ENCODE measurements at regions not wholly inside any gene's neighbourhood (a gene's known extent, or its start where the extent isn't known, plus 50 kb on each side); places are given as distances from the start of the nearest gene placed in this dataset.
"Not testable (repeated sequence)": the region's sequence is repeated elsewhere in the genome, so short reads cannot be mapped to it uniquely, and the experiment has no call there.

DNA sequence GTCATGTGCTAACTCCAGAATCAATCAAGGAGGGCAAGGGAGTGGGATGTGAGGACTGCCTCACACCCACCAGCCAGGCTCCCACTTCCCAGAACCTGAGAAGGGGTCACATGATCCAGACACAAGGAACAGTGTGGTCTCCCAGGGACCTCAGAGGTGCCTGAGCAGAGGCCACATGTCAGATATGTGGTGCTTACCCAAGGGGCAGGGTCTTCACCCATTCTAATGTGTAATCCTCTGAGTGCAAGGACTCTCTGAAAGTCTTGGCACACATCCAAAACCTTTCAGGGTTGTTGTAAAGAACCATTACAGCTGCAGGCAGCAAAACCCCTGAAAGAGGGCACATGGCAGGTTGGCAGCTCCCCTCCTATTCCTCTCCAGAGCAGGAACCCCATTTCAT lies 656.6 kb downstream of the UQCRFS1 start:
- DNase-seq (ENCODE audit: low spot score), result no peak

DNA sequence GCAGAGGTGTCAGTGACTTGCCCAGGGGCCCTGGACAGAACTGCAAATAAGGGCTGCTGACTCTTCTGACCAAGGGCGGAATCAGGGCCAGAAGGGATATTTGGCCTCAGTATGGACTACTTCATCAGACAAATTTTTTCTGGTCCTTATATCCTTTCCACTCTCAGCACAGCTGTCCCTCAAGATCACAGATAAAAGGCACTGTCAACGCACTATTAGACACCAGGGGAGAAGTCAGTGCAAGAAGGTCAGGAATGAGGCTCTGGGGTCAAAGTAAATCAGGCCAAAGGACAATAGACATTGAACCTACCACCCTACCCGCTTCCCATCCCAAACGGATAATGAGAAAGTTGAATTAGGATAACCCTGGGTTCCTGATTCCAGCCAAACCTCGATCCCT lies 657.6 kb downstream of the UQCRFS1 start:
- DNase-seq (ENCODE audit: low spot score), result no peak

DNA sequence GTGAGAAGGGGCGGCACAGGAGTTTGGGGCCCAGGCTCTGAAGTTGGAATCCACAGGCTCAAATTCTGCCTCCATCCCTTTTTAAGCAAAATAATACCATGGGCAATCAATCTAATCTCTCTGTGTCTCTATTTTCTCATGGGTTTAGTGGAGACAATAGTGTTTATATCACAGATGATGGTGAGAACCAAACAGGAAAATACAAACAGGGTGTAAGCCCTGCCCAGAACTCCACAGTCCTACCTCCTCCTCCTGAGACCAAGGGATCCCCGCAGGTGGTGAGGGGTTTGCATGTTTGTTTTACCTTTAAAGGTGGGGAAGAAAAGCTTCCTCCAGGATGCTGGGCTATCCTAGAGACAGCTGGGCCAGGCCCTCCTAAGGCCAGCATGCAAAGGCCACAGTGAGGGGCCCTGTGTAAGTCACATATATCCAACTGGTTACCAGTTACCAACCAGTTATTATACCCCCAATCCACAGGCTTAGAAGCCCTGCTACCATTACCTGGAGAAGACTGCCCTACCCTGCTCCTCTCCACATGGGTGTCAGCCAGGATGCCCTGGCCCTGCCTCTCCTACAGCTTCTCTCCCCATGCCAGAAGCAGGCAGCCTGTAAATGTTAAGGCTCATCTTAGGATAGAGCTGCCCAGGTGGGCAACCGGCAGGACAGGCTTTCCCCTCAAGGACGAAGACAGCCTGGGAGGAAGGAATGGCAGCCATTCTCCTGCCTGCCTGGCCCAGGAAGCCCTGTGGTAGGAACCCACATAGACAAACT lies 658.4 kb downstream of the UQCRFS1 start:
- no peak for DNase-seq (ENCODE audit: low spot score)

DNA sequence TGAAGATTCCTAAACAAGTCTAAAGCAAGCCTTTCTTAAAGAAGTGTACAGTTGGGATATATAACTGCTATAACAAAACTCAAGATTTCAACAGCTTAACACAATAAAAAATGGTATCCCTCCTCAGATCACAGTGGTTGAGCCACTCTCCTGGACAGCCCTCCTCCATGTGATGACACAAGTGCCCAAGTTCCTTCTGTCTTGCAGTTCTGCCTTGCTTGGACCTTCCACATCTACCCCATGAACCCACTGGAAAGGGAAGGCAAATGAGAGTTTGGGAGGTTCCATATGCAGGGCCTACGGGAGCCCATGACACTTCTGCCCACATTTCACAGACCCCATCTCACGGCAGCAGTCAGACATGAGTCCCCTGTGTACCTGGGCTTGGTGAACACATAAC lies 659.2 kb downstream of the UQCRFS1 start:
- DNase-seq (ENCODE audit: low spot score), result no peak

DNA sequence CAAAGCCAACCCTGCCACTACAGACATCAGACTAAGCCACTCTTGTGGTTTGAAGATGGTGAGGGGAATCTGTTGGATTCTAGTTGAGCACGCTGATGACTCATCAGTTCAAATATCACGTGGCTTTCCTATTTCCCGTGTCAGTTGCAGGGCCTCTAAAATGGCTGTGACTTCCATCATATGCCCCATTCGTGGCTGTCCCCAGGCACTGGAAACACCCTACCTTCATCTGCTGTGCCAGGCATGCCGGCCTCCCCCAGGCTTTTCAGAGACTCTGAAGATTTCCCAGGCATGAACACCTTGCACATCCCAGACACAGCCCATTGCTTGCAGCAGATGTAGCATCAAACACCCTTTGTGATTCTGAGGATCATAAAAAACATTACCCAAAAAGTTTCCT lies 659.9 kb downstream of the UQCRFS1 start:
- no peak for DNase-seq (ENCODE audit: low spot score)

DNA sequence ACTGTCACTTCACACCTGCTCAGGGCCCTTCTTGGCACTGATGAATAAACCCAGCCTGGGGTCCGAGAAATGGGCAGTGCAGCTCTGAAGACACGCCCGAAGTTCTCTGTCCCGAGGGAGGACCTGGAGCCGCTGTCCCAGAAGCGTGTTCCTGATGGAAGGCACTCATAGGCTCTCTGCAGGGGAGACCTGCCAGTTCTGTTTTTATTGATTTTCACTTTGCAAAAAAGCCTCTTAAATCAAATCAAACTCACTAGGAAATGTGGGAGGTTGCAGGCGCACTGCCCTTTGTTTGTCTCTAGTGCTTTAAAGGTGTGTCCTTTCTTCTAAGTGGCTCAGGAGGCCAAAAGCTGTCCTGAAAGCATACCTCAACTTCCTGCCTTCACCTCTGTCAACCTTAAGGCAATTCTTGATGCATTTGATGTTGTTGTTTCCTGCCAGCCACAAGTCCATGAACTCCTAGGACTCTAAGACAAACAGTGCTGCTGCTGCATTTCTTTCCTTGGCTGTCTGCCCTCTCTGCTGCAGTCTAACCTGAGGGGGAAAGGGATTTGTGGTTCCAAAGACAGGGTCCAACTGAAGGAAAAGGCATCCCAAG lies 663.2 kb downstream of the UQCRFS1 start:
- no peak for DNase-seq (ENCODE audit: low spot score)

DNA sequence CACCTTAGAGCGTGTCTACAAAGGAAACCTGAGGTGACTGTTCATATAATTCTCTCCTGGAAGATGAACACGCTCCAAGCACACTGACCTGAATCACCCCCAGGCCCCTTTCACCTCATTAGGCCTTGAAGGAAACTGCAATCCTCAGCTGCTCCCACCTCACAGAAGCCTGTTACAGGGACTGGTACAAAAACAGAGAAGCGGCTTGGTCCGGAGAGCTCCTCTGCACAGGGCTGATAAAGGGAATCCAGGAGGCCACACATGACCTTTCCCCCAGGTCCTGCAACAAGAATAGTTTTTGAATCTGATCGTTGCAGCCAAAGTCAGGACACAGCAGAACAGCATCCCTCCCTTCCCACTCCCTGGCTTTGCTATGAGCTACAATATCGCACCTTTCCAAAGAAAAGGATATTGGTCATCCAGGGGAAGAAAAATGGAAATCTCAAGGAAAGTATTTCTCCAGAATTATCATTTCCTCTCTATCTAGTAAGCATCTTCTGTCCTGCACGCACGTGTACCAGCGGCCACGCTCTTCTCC lies 666.7 kb downstream of the UQCRFS1 start:
- no peak for DNase-seq (ENCODE audit: low spot score)

DNA sequence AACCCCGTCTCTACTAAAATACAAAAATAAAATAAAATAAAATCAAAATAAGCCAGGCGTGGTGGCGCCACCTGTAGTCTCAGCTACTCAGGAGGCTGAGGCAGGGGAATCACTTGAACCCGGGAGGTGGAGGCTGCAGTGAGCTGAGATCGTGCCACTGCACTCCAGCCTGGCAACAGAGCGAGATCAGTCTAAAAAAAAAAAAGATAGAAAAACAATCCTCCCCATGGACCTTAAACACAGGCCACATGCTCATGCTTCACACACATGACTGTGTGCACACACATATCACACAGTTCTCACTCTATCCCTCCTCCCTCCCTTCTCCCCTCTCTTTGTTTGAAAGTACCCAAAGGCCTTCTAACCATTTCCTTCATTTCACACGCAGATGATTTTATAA lies 667.6 kb downstream of the UQCRFS1 start:
- DNase-seq (ENCODE audit: low spot score), result not testable (repeated sequence)

DNA sequence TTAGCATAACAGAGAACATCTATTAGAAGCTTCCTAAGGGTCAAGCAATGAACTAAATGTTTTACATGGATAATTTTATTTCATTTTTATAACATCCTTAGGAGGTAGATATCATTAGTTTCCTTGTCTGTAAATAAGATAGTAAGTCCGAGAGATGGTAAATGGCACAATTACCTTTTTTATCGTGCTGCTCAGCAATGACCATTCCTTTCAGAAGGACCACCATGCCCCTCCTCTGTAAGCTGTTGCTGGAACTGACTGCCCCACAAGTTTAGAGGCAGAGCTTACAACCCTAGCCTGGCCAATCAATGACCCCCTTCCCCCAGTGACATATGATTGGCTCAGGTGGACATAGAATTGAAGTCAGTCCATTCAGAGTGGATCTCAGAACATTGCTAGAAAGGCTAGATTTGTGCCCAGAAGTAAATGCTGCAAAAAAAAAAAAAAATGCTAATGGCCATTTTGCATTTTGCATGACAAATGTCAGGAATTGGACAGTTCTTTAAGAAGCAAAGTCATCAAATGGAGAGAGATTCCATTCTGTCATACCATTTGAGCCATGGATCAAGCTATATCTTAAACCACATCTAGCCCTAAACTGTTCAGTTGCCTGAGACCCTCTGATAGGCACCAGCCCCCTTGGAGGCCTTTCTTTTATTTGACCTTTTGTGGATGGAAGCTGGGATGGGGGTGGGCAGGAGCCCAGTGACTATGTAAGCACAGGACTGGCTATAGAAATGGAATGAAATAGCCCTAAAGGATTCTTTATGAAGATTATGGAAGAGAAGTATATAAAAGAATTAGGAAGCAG lies 668.3 kb downstream of the UQCRFS1 start:
- DNase-seq (ENCODE audit: low spot score), result no peak

DNA sequence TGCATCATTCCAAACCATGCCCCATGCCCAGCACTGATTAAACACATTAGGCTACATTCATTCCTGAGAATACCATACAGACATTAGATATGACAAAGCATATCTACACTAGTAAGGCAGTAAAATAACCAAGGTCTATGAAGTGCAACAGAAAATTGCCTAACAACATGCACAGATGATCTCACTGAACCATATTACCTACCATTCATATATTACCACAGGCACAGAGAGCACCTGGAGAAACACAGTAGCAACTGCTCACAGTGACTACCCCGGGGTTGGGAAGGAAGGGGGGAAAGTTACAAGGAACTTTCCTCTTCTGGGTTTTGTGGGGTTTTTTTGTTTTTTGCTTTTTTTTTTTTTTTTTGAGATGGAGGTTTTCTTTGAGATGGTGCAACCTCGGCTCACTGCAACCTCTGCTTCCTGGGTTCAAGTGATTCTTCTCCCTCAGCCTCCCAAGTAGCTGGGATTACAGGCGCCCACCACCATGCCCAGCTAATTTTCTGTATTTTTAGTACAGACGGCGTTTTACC lies 669.6 kb downstream of the UQCRFS1 start:
- no peak for DNase-seq (ENCODE audit: low spot score)

DNA sequence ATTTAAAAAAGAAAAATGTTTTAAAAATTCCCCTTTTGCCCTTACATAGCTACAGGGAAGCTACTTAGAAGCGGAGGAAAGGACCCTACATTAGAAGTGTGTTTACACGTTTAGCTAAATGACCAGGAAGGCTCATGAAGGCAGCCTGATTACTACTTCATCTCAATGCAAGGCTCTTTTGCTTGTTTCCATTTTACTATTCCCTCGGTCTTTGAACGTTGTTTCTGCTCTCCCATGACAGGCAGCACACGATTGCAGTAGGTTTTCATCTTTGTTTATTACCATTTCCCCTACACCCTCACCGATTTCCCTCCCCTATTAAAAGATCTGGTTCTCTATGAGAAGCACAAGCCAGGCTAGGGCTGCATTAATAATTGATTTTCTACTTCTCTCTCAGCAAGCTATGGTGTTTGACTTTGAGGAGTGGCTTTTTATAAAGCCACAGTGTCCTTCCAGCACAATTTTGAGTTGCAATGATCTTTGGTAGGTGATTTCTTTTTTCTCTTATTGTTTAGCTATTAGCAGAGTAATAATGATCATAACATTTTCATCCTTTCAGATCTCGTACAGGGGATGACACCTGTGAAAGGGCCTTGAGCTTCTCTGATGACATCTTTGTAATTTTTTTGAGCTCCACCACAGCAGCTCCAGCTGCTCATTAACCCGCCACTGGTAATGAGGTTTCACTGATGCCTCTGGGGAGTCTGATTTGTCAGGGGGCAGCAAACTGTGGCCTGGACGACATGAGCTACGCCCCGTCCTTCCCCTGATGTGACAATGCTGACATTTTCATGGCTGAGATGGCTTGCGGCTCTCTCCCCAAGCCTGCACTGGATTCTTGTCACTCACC lies 670.3 kb downstream of the UQCRFS1 start:
- DNase-seq (ENCODE audit: low spot score), result no peak

DNA sequence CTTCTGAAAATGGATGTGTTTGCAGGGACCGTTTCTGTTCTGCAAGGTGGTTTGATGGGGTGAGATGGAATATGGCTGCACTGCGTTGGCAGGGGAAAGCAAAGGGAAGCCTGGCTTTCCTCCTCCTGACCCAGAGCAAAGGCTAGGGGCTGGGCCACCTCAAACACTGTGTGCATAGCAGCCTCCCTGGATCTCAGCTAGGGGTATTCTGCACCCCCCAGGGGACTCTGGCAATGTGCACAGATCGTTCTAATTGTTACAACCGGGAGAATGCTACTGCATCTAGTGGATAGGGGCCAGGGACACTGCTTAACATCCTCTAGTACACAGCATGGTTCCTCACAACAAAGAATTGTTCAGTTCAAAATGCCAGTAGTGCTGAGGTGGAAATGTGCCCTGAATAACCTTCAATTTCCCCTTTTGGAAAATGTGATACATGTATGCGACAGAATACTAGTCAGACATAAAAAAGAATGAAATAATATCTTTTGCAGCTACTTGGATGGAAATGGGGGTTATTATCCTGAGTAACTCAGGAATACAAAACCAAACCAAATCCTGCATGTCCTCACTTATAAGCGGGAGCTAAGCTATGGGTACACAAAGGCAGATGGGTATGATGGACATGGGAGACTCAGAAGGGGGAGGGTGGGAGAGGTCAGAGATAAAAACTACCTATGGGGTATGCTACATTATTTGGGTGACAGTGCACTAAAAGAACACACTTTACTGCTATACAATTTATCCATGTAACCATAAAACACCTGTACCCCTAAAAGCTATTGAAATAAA lies 671.2 kb downstream of the UQCRFS1 start:
- DNase-seq (ENCODE audit: low spot score), result no peak

DNA sequence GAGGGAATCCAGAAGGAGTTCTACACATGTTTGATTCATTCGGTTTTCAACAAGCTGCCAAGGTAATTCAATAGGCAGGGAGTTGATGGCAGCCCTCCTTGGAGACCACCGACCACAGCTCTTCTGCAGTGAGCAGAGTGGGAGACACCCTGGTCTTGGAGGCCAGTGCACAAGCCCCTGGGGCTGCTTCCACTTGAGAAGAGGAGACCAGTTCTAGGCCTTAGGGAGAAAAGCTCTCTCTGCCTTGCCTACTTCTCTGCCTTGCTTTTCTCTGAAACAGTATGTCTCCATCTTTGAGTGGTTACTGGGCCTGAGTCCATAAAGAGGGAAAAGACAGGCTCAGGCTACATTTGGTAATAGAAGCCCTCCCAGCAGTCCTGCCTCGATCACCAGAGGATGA lies 671.9 kb downstream of the UQCRFS1 start:
- no peak for DNase-seq (ENCODE audit: low spot score)

DNA sequence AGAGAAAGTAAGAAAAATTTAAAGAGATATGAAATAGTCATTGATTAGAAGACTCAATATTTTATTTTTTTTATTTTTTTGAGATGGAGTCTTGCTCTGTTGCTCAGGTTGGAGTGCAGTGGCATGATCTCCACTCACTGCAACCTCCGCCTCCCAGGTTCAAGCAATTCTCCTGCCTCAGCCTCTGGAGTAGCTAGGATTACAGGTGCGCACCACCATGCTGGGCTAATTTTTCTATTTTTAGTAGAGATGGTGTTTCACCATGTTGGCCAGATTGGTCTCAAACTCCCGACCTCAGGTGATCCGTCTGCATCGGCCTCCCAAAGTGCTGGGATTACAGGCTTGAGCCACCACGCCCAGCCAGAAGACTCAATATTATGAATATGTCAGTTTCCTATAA lies 672.6 kb downstream of the UQCRFS1 start:
- DNase-seq (ENCODE audit: low spot score), result not testable (repeated sequence)

DNA sequence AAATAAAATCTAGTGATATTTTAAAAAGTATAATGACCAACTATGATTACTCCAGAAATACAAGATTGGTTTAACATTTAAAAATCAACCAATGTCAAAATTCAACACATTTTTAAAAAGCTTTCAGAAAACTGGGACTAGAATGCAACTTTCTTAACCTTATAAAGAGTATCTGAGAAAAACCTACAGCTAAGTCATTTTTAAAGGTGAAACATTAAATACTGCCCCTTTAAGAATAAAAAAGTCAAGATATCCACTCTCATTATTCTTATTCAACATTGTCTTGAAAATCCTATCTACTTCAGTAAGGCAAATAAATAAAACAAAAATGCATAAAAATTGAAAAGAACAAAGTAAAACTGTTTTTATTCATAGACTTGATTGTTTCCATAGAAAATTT lies 673.2 kb downstream of the UQCRFS1 start:
- DNase-seq (ENCODE audit: low spot score), result no peak

DNA sequence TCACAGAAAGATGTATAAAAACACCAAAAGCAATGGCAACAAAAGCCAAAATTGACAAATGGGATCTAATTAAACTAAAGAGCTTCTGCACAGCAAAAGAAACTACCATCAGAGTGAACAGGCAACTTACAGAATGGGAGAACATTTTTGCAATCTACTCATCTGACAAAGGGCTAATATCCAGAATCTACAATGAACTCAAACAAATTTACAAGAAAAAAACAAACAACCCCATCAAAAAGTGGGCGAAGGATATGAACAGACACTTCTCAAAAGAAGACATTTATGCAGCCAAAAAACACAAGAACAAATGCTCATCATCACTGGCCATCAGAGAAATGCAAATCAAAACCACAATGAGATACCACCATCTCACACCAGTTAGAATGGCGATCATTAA lies 674.4 kb downstream of the UQCRFS1 start:
- not testable (repeated sequence) for DNase-seq (ENCODE audit: low spot score)

DNA sequence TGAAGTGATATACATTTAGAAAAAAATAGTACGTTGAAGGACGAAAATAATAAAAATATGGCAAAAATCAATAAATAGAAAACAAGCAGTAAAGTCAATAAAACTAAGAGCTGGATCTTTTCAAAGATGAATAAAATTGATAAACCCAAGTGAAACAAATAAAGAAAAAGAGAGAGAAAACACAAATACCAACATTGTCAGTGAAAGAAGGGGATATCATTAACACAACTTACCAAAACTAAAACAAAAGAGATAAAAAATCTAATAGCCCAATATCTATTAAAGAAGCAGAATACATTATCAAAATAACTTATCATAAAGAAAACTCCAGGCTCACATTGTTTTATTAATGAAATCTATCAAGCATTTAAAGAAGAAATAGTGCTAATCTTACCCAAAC lies 675.1 kb downstream of the UQCRFS1 start:
- no peak for DNase-seq (ENCODE audit: low spot score)

DNA sequence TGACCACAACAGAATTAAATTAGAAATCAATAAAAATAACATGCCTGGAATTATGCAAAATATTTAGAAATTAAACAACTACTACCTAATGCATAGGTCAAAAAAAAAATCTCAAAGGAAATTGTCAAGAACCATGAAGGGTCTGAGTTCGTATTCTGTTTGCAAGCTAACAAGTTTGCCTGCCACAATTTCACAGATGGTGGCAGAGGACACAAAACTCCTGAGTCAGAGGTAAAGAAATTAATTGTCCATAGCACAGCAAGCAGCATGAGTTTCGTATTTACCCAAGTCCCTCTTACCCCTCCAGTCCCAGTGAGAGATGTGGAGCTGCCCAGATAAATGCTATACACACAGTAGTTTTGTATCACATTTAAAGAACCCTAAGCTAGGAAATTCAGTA lies 675.9 kb downstream of the UQCRFS1 start:
- DNase-seq (ENCODE audit: low spot score), result no peak

DNA sequence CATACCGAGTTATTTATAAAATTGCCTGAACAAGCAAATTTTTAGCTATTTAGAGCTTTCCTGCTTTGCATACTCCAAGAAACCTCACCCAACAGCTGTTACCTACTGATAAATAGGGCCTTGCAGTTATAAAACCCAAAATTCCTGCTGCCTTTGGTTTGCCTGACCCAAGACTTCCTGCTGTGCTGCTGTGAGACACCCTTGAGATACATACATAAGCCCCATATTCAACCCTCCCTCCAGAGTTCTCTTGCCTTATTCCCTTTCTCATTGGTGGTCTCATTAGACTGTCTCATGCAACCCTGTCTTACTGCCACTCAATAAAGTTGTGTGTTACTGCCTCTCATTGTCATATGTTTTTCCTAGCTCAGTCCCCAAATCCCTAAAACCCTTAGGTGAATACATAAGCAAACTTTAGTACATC lies 677.6 kb downstream of the UQCRFS1 start:
- no peak for DNase-seq (ENCODE audit: low spot score)

DNA sequence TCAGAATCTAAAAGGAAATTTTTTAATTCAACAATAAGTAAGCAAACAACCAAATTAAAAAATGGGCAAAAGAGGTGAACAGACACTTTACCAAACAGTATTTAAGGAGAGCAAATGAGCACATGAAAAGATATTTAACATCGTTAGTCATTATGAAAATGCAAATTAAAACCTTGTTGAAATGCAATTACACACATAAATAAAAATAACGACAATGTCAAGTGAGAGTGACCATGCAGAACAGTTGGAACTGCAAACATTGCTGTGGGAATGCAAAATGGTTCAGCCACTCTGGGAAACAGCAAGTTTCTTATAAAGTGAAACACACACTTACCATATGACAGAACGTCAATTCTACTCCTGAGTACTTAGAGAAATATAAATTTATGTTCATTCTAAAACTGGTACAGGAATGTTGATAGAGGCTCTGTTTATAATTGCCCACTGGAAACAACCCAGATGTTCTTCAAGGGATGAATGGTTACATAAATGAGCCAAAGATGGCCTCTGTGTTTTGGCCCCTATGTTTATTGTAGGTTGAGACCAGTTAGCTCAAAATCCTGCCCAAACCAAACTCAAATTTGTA lies 678.1 kb downstream of the UQCRFS1 start:
- no peak for DNase-seq (ENCODE audit: low spot score)

All from globus pallidus (tissue), 1 donor.